NCI-H524 treated with DMSO at 0.1 percent for 48 hours (cell line): ENCODE measurements at regions not wholly inside any gene's neighbourhood (a gene's known extent, or its start where the extent isn't known, plus 50 kb on each side); places are given as distances from the start of the nearest gene placed in this dataset.

ENCODE experiments used
- DNase-seq: peaks from one replicate; lab custom pipeline; 2025; lab: John Stamatoyannopoulos, UW

- DNase-seq, result no peak
Measured at GRCh38 chr5:89036704-89037489, 153.9 kb upstream of the MEF2C start.

- DNase-seq, result no peak
Measured at GRCh38 chr5:89036166-89036565, 153.2 kb upstream of the MEF2C start.

- no peak for DNase-seq
Measured at GRCh38 chr5:89034588-89034987, 151.6 kb upstream of the MEF2C start.

- no peak for DNase-seq
Measured at GRCh38 chr5:89030798-89031197, 147.8 kb upstream of the MEF2C start.

- DNase-seq, result peak; percentile 8
Measured at GRCh38 chr5:89028595-89029285, 145.8 kb upstream of the MEF2C start.

- no peak for DNase-seq
Measured at GRCh38 chr5:89024045-89024444, 141.1 kb upstream of the MEF2C start.

GRCh38 chr5:89020926-89021610 is 138.1 kb upstream of the MEF2C start:
- DNase-seq, result peak; percentile 88

- DNase-seq, result no peak
Measured at GRCh38 chr5:89016741-89017303, 133.8 kb upstream of the MEF2C start.

GRCh38 chr5:89015409-89015808 is 132.4 kb upstream of the MEF2C start:
- DNase-seq, result no peak

GRCh38 chr5:89011778-89012711 is 129.1 kb upstream of the MEF2C start:
- no peak for DNase-seq

- DNase-seq, result no peak
Measured at GRCh38 chr5:89010512-89010911, 127.5 kb upstream of the MEF2C start.

- no peak for DNase-seq
Measured at GRCh38 chr5:89008291-89008690, 125.3 kb upstream of the MEF2C start.

GRCh38 chr5:89005990-89006389 is 123.0 kb upstream of the MEF2C start:
- DNase-seq, result no peak

- no peak for DNase-seq
Measured at GRCh38 chr5:89004379-89004778, 121.4 kb upstream of the MEF2C start.

- no peak for DNase-seq
Measured at GRCh38 chr5:89003563-89004036, 120.6 kb upstream of the MEF2C start.

GRCh38 chr5:88999853-89000252 is 116.9 kb upstream of the MEF2C start:
- no peak for DNase-seq

GRCh38 chr5:88997937-88998336 is 115.0 kb upstream of the MEF2C start:
- DNase-seq, result no peak

GRCh38 chr5:88984040-88984439 is 101.1 kb upstream of the MEF2C start:
- no peak for DNase-seq

GRCh38 chr5:88979726-88980125 is 96.7 kb upstream of the MEF2C start:
- no peak for DNase-seq

GRCh38 chr5:88979244-88979643 is 96.3 kb upstream of the MEF2C start:
- no peak for DNase-seq

- DNase-seq, result no peak
Measured at GRCh38 chr5:88976914-88977313, 93.9 kb upstream of the MEF2C start.
